ENCODE measurements at regions not wholly inside any gene's neighbourhood (a gene's known extent, or its start where the extent isn't known, plus 50 kb on each side); places are given as distances from the start of the nearest gene placed in this dataset.

- 0 out of 4 replicates have a peak, but pooled peaks have one; percentile 15 to 22 for TF ChIP-seq IKZF2 (IDR thresholded peaks at IDR 0.05)
- peak in 1 of 2 experiments; percentile 50; a peak in 1 of 4 replicates for TF ChIP-seq BHLHE40 (IDR thresholded peaks at IDR 0.05; ENCODE audit: borderline replicate concordance in 1 of 2, low read depth in 2 of 2, low read length in 1 of 2)
- 0 out of 2 replicates have a peak, but pooled peaks have one; percentile 50 for TF ChIP-seq MTA3 (IDR thresholded peaks at IDR 0.05; ENCODE audit: borderline replicate concordance, low read length)
- TF ChIP-seq BCL11A (IDR thresholded peaks at IDR 0.05; ENCODE audit: low read depth, low read length), result 0 out of 2 replicates have a peak, but pooled peaks have one; percentile 54
- TF ChIP-seq MEF2B (IDR thresholded peaks at IDR 0.05; ENCODE audit: partially characterized antibody, poor library complexity, severe bottlenecking), result no peak
- TF ChIP-seq MTA2 (IDR thresholded peaks at IDR 0.05; ENCODE audit: low read depth), result no peak
- TF ChIP-seq, protein P1, sequence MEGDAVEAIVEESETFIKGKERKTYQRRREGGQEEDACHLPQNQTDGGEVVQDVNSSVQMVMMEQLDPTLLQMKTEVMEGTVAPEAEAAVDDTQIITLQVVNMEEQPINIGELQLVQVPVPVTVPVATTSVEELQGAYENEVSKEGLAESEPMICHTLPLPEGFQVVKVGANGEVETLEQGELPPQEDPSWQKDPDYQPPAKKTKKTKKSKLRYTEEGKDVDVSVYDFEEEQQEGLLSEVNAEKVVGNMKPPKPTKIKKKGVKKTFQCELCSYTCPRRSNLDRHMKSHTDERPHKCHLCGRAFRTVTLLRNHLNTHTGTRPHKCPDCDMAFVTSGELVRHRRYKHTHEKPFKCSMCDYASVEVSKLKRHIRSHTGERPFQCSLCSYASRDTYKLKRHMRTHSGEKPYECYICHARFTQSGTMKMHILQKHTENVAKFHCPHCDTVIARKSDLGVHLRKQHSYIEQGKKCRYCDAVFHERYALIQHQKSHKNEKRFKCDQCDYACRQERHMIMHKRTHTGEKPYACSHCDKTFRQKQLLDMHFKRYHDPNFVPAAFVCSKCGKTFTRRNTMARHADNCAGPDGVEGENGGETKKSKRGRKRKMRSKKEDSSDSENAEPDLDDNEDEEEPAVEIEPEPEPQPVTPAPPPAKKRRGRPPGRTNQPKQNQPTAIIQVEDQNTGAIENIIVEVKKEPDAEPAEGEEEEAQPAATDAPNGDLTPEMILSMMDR (IDR thresholded peaks at IDR 0.05 in 2 of 3, conservative IDR thresholded peaks at IDR 0.05 in 1 of 3; ENCODE audit: control insufficient read depth in 2 of 3, extremely low read depth in 1 of 3, insufficient read depth in 1 of 3, low read depth in 3 of 3, low read length in 3 of 3), result no peak
- TF ChIP-seq IRF4 (IDR thresholded peaks at IDR 0.05; ENCODE audit: low read depth, low read length), result peak; percentile 52; the same call in 1 of the 2 replicates
- peak; percentile 39; the same call in 1 of the 2 replicates for TF ChIP-seq TAF1 (IDR thresholded peaks at IDR 0.05; ENCODE audit: borderline replicate concordance, low read depth, low read length)
- no peak for TF ChIP-seq IRF3 (IDR thresholded peaks at IDR 0.05)
Observed at GRCh38 chr2:131584940-131585339, 57.3 kb downstream of the CCDC74A start (continued).
